CD14-positive monocyte (primary cell): ENCODE measurements at regions not wholly inside any gene's neighbourhood (a gene's known extent, or its start where the extent isn't known, plus 50 kb on each side); places are given as distances from the start of the nearest gene placed in this dataset.

Source experiments
- DNase-seq, 3 donors: peaks; one replicate each; pipeline ENCODE4 v3.0.0-alpha.2; 2011 to 2022
- H2AFZ ChIP-seq: 2 replicates; pipeline ENCODE4 v1.6.0; 2012; ENCODE audit warnings: mild to moderate bottlenecking, low read depth, low read length, inconsistent platforms; ENCODE audit not compliant: insufficient read depth, poor library complexity, severe bottlenecking
- H3K27ac ChIP-seq, 2 donors: 1 replicate in 1 of 2; 2 replicates in 1 of 2; pipeline ENCODE4 v1.5.1; 2012 to 2013; ENCODE audit warnings: low read length in 2 of 2, control low read depth in 1 of 2, inconsistent platforms in 1 of 2, low read depth in 1 of 2, mild to moderate bottlenecking in 1 of 2
- H3K27me3 ChIP-seq, 2 donors: one replicate each; pipeline versions ENCODE4 v1.6.0 to v1.6.1; 2011 to 2013; ENCODE audit warnings: low read length in 2 of 2; ENCODE audit not compliant: control insufficient read depth in 2 of 2, insufficient read depth in 2 of 2
- H3K36me3 ChIP-seq, 2 donors: replicated peaks in 1 of 2; 1 replicate in 1 of 2; 2 replicates in 1 of 2; pipeline versions ENCODE4 v1.5.1 to v1.6.1; 2012 to 2013; ENCODE audit warnings: low read length in 2 of 2, control low read depth in 1 of 2, inconsistent platforms in 1 of 2, mild to moderate bottlenecking in 1 of 2; ENCODE audit not compliant: insufficient read depth in 2 of 2, control insufficient read depth in 1 of 2
- H3K4me1 ChIP-seq, 2 donors: 1 replicate in 1 of 2; 2 replicates in 1 of 2; pipeline versions ENCODE4 v1.5.1 to v1.6.1; 2012 to 2013; ENCODE audit warnings: low read length in 2 of 2, control low read depth in 1 of 2, inconsistent platforms in 1 of 2, mild to moderate bottlenecking in 1 of 2, moderate library complexity in 1 of 2; ENCODE audit not compliant: insufficient read depth in 2 of 2, control insufficient read depth in 1 of 2
- H3K4me2 ChIP-seq: replicated peaks from 2 replicates; pipeline ENCODE3; 2012; ENCODE audit warnings: low read length, moderate library complexity, mild to moderate bottlenecking; ENCODE audit not compliant: poor library complexity, severe bottlenecking; ENCODE audit errors: extremely low read depth
- H3K4me3 ChIP-seq, 3 experiments: fragments of 200-600 bp in 1 of 3; sonication (generic) in 1 of 3; replicated peaks in 1 of 3; 1 replicate in 2 of 3; 2 replicates in 1 of 3; pipeline ENCODE4 v1.5.1; 2011 to 2013; ENCODE audit warnings: low read length in 3 of 3, mild to moderate bottlenecking in 3 of 3, control low read depth in 2 of 3, low read depth in 2 of 3, inconsistent platforms in 1 of 3, moderate library complexity in 1 of 3
- H3K79me2 ChIP-seq: 2 replicates; pipeline ENCODE4 v1.6.0; 2012; ENCODE audit warnings: mild to moderate bottlenecking, control low read depth, inconsistent platforms, low read length, moderate library complexity; ENCODE audit not compliant: insufficient read depth
- H3K9ac ChIP-seq: 2 replicates; pipeline ENCODE4 v1.6.0; 2017; ENCODE audit warnings: low read length, mild to moderate bottlenecking; ENCODE audit not compliant: insufficient read depth, poor library complexity, severe bottlenecking
- H3K9me3 ChIP-seq, 2 donors: replicated peaks in 1 of 2; 1 replicate in 1 of 2; 2 replicates in 1 of 2; pipeline versions ENCODE4 v1.5.1 to v1.6.1; 2012 to 2013; ENCODE audit warnings: low read length in 2 of 2, control low read depth in 1 of 2; ENCODE audit not compliant: control insufficient read depth in 1 of 2, insufficient read depth in 1 of 2
- H4K20me1 ChIP-seq: 2 replicates; pipeline ENCODE4 v1.6.0; 2012; ENCODE audit warnings: mild to moderate bottlenecking, low read length, control low read depth, moderate library complexity; ENCODE audit not compliant: insufficient read depth
- H3K27ac Mint-ChIP-seq, 7 donors: one replicate each; pipeline ENCODE4 v1.8.0; 2020; ENCODE audit warnings: mild to moderate bottlenecking in 7 of 7, mixed read lengths in 7 of 7, moderate library complexity in 6 of 7, inconsistent platforms in 2 of 7
- H3K27me3 Mint-ChIP-seq, 3 donors: one replicate each; pipeline ENCODE4 v1.8.0; 2021 to 2022; ENCODE audit warnings: low read depth in 3 of 3, mild to moderate bottlenecking in 3 of 3, mixed read lengths in 3 of 3, moderate library complexity in 3 of 3, inconsistent platforms in 1 of 3
- H3K36me3 Mint-ChIP-seq, 2 donors: one replicate each; pipeline ENCODE4 v1.8.0; 2020; ENCODE audit warnings: mixed read lengths in 2 of 2, inconsistent platforms in 1 of 2, mild to moderate bottlenecking in 1 of 2
- H3K4me1 Mint-ChIP-seq: one replicate; pipeline ENCODE4 v1.8.0; 2020; ENCODE audit warnings: mild to moderate bottlenecking, mixed read lengths
- H3K4me3 Mint-ChIP-seq, 2 donors: one replicate each; pipeline ENCODE4 v1.8.0; 2020; ENCODE audit warnings: mild to moderate bottlenecking in 2 of 2, mixed read lengths in 2 of 2, moderate library complexity in 1 of 2
- H3K9me3 Mint-ChIP-seq, 7 donors: one replicate each; pipeline ENCODE4 v1.8.0; 2020 to 2022; ENCODE audit warnings: mixed read lengths in 7 of 7, mild to moderate bottlenecking in 6 of 7, moderate library complexity in 6 of 7, inconsistent platforms in 2 of 7
- CTCF ChIP-seq: fragments of 200-600 bp; IDR thresholded peaks from one replicate; pipeline ENCODE4 v1.8.0; 2022; ENCODE audit warnings: antibody characterized with exemption, mild to moderate bottlenecking
- WGBS: methylation state at CpG from one replicate; pipeline ENCODE4 v1.1.5; 2013; ENCODE audit warnings: missing lambda C conversion rate; ENCODE audit not compliant: insufficient coverage; 5-methylcytosine and 5-hydroxymethylcytosine counted together
- intact Hi-C, 2 donors: fragments of 100-400 bp; cut with micrococcal nuclease; formaldehyde crosslinking; loops; one replicate each; pipeline versions ENCODE4 v1.15.0 to v1.15.1; 2023

- Histone ChIP-seq H2AFZ (no peak overlapping the region), H3K9ac (no peak overlapping the region), H3K4me3 (no peak overlapping the region), H3K4me1 (no peaks in the 10 kb centered on the region), H3K27me3 (no peaks in the 10 kb centered on the region), H3K27ac (no peak overlapping the region), H4K20me1 (no peaks in the 10 kb centered on the region), H3K9me3 (peaks cover 3 to 10% of the 10 kb centered on the region in 2 donors), H3K4me2 (no peak overlapping the region), H3K36me3 (no peaks in the 10 kb centered on the region), H3K79me2 (no peaks in the 10 kb centered on the region)
- H3K27ac Mint-ChIP-seq = no peak overlapping the region
- intact Hi-C loops = no loop called here
- H3K4me1 Mint-ChIP-seq = no peaks in the 10 kb centered on the region
- peaks cover 0 to 2% (median 2%) of the 10 kb centered on the region in 3 donors for H3K27me3 Mint-ChIP-seq
- no peak for TF ChIP-seq CTCF
- 71% methylated on average over 4 of the region's 6 CpGs for WGBS
- no peaks in the 10 kb centered on the region for H3K36me3 Mint-ChIP-seq
- no peak overlapping the region for H3K4me3 Mint-ChIP-seq
- DNase-seq = no peak
- H3K9me3 Mint-ChIP-seq = peaks cover 0 to 8% (median 4%) of the 10 kb centered on the region in 7 donors
Measured at GRCh38 chr22:47586946-47587345, 824.5 kb downstream of the TBC1D22A start.

GRCh38 chr22:47586038-47586437 is 823.6 kb downstream of the TBC1D22A start:
- Histone ChIP-seq H3K9ac (no peak overlapping the region), H3K4me2 (no peak overlapping the region), H3K27ac (no peak overlapping the region), H3K79me2 (no peaks in the 10 kb centered on the region), H3K9me3 (peaks cover 3 to 10% of the 10 kb centered on the region in 2 donors), H3K4me1 (no peaks in the 10 kb centered on the region), H4K20me1 (no peaks in the 10 kb centered on the region), H3K4me3 (no peak overlapping the region), H3K27me3 (no peaks in the 10 kb centered on the region), H2AFZ (no peak overlapping the region), H3K36me3 (no peaks in the 10 kb centered on the region)
- no peak for TF ChIP-seq CTCF
- DNase-seq = no peak
- H3K9me3 Mint-ChIP-seq = peaks cover 0 to 8% (median 4%) of the 10 kb centered on the region in 7 donors
- WGBS = 83% methylated on average over 1 of the region's 3 CpGs
- intact Hi-C loops = no loop called here
- H3K27me3 Mint-ChIP-seq = peaks cover 0 to 2% (median 2%) of the 10 kb centered on the region in 3 donors
- no peak overlapping the region for H3K27ac Mint-ChIP-seq
- H3K4me1 Mint-ChIP-seq = no peaks in the 10 kb centered on the region
- no peak overlapping the region for H3K4me3 Mint-ChIP-seq
- H3K36me3 Mint-ChIP-seq = no peaks in the 10 kb centered on the region
